ENCODE measurements at regions not wholly inside any gene's neighbourhood (a gene's known extent, or its start where the extent isn't known, plus 50 kb on each side); places are given as distances from the start of the nearest gene placed in this dataset.

GRCh38 chr2:100742277-100743254 lies 77.4 kb upstream of the NPAS2 start:
- TF ChIP-seq POLR2A (IDR thresholded peaks at IDR 0.05) (no peak), CTCF (IDR thresholded peaks at IDR 0.05) (no peak)

All from suprapubic skin (tissue), 3 donors.